ENCODE measurements at regions not wholly inside any gene's neighbourhood (a gene's known extent, or its start where the extent isn't known, plus 50 kb on each side); places are given as distances from the start of the nearest gene placed in this dataset.

GRCh38 chr14:76919431-76920330 lies 93.5 kb downstream of the LRRC74A start:
- Mint-ChIP-seq H3K36me3 (no peaks in the 10 kb centered on the region), H3K4me3 (no peak overlapping the region), H3K27ac (peak overlapping the region; percentile 99), H3K9me3 (no peaks in the 10 kb centered on the region), H3K4me1 (peaks cover 90% of the 10 kb centered on the region), H3K27me3 (ENCODE audit: low read depth) (no peaks in the 10 kb centered on the region)
- no peak for DNase-seq (ENCODE audit: low spot score in 2 of 2, unreplicated experiment in 2 of 2)
- no peak for TF ChIP-seq CTCF (IDR thresholded peaks at IDR 0.05; ENCODE audit: unreplicated experiment)

Data from mesothelial cell of epicardium (in vitro differentiated cells).